IMR-90 (cell line): ENCODE measurements at regions not wholly inside any gene's neighbourhood (a gene's known extent, or its start where the extent isn't known, plus 50 kb on each side); places are given as distances from the start of the nearest gene placed in this dataset.

Source experiments
- ATAC-seq: fragments of 200-7000 bp; cut with Tn5 transposase; 2 replicates; pipeline ENCODE4 v1.9.1; 2020; ENCODE audit warnings: low read depth, mild to moderate bottlenecking, moderate library complexity
- BruUV-seq: library from RNA; stranded (reverse); fragments of 400-500 nt; replicated peaks from 2 replicates; lab custom pipeline; 2021; lab: Mats Ljungman, UMichigan
- CTCF ChIA-PET: fragments of 300-600 bp; formaldehyde crosslinking; extraction: SDS; loops from one replicate; lab custom pipeline; 2021; ENCODE audit warnings: antibody characterized with exemption; lab: Yijun Ruan, JAX
- POLR2A ChIA-PET: fragments of 300-600 bp; sonication (Branson Sonifier 250); formaldehyde crosslinking; loops from one replicate; lab custom pipeline; 2022; ENCODE audit warnings: antibody characterized with exemption; ENCODE audit not compliant: unreplicated experiment; lab: Charles Lee
- DNase-seq: peaks from one replicate; pipeline ENCODE4 v3.0.0; 2013
- H2AFZ ChIP-seq: replicated peaks from 2 replicates; pipeline ENCODE3; 2013; ENCODE audit warnings: low read length, mild to moderate bottlenecking; ENCODE audit not compliant: poor library complexity
- H2AK5ac ChIP-seq: 2 replicates; pipeline ENCODE4 v1.6.1; 2013; ENCODE audit warnings: low read depth, low read length, inconsistent platforms
- H2AK9ac ChIP-seq: replicated peaks from 2 replicates; pipeline ENCODE3; 2013; ENCODE audit warnings: mild to moderate bottlenecking, low read depth, low read length, moderate library complexity; ENCODE audit not compliant: poor library complexity
- H2BK120ac ChIP-seq: 2 replicates; pipeline ENCODE4 v1.6.1; 2013; ENCODE audit warnings: low read depth, low read length, inconsistent platforms
- H2BK15ac ChIP-seq: 3 replicates; pipeline ENCODE4 v1.6.1; 2013; ENCODE audit warnings: low read depth, low read length, inconsistent platforms
- H2BK20ac ChIP-seq: 2 replicates; pipeline ENCODE4 v1.6.1; 2013; ENCODE audit warnings: low read depth, mild to moderate bottlenecking, inconsistent platforms, low read length, moderate library complexity
- H2BK5ac ChIP-seq: 2 replicates; pipeline ENCODE4 v1.6.1; 2013; ENCODE audit warnings: mild to moderate bottlenecking, low read depth, low read length, inconsistent platforms; ENCODE audit not compliant: poor library complexity, severe bottlenecking
- H3K14ac ChIP-seq: replicated peaks from 2 replicates; pipeline ENCODE4 v1.6.1; 2013; ENCODE audit warnings: low read depth, low read length, inconsistent platforms
- H3K18ac ChIP-seq: 2 replicates; pipeline ENCODE4 v1.6.1; 2013; ENCODE audit warnings: low read depth, low read length, control low read depth
- H3K23ac ChIP-seq: 2 replicates; pipeline ENCODE4 v1.6.1; 2013; ENCODE audit warnings: low read depth, low read length, inconsistent platforms
- H3K27ac ChIP-seq: 2 replicates; pipeline ENCODE4 v1.5.1; 2013; ENCODE audit warnings: mild to moderate bottlenecking, control low read depth, low read length; ENCODE audit not compliant: insufficient read depth
- H3K27me3 ChIP-seq: 2 replicates; pipeline ENCODE4 v1.6.1; 2013; ENCODE audit warnings: low read length; ENCODE audit not compliant: control insufficient read depth, insufficient read depth
- H3K36me3 ChIP-seq: 2 replicates; pipeline ENCODE4 v1.6.1; 2013; ENCODE audit warnings: low read length, mixed read lengths; ENCODE audit not compliant: control insufficient read depth, insufficient read depth
- H3K4ac ChIP-seq: 2 replicates; pipeline ENCODE4 v1.6.1; 2013; ENCODE audit warnings: low read depth, low read length, inconsistent platforms
- H3K4me1 ChIP-seq: 2 replicates; pipeline ENCODE4 v1.6.1; 2013; ENCODE audit warnings: low read length, mixed read lengths; ENCODE audit not compliant: control insufficient read depth, insufficient read depth
- H3K4me2 ChIP-seq: 2 replicates; pipeline ENCODE4 v1.6.1; 2013; ENCODE audit warnings: low read depth, mild to moderate bottlenecking, control low read depth, low read length, moderate library complexity
- H3K4me3 ChIP-seq: 2 replicates; pipeline ENCODE4 v1.5.1; 2013; ENCODE audit warnings: low read depth, mild to moderate bottlenecking, control low read depth, low read length, moderate library complexity; ENCODE audit not compliant: insufficient read depth
- H3K56ac ChIP-seq: 2 replicates; pipeline ENCODE4 v1.6.1; 2013; ENCODE audit warnings: low read length, inconsistent platforms; ENCODE audit not compliant: insufficient read depth; ENCODE audit errors: extremely low read depth
- H3K79me1 ChIP-seq, 2 experiments: 2 replicates each; pipeline ENCODE4 v1.6.1; 2013; ENCODE audit warnings: low read length in 2 of 2, inconsistent platforms in 1 of 2, low read depth in 1 of 2
- H3K9ac ChIP-seq: 2 replicates; pipeline ENCODE4 v1.6.1; 2013; ENCODE audit warnings: low read depth, low read length, control low read depth
- H3K9me1 ChIP-seq: 2 replicates; pipeline ENCODE4 v1.6.1; 2013; ENCODE audit warnings: low read length, inconsistent platforms; ENCODE audit not compliant: insufficient read depth
- H3K9me3 ChIP-seq: 2 replicates; pipeline ENCODE4 v1.6.1; 2013; ENCODE audit warnings: low read length; ENCODE audit not compliant: control insufficient read depth, insufficient read depth
- H4K20me1 ChIP-seq: 2 replicates; pipeline ENCODE4 v1.6.1; 2013; ENCODE audit warnings: low read length, inconsistent platforms; ENCODE audit not compliant: insufficient read depth
- H4K5ac ChIP-seq: 2 replicates; pipeline ENCODE4 v1.6.1; 2013; ENCODE audit warnings: mild to moderate bottlenecking, low read depth, low read length, control low read depth
- H4K8ac ChIP-seq, 2 experiments: 2 replicates each; pipeline ENCODE4 v1.6.1; 2013; ENCODE audit warnings: low read depth in 2 of 2, low read length in 2 of 2, control low read depth in 1 of 2, inconsistent platforms in 1 of 2
- H4K91ac ChIP-seq: 2 replicates; pipeline ENCODE4 v1.6.1; 2013; ENCODE audit warnings: low read depth, low read length, inconsistent platforms; ENCODE audit not compliant: insufficient read depth
- BHLHE40 ChIP-seq: fragments of 150-350 bp; IDR thresholded peaks from 2 replicates; pipeline ENCODE4 v1.6.1; 2016; ENCODE audit warnings: mild to moderate bottlenecking, low read depth, low read length
- CEBPB ChIP-seq: IDR thresholded peaks from 2 replicates; pipeline ENCODE4 v1.6.1; 2012; ENCODE audit warnings: low read depth, low read length, improper control_type of control experiment
- CHD1 ChIP-seq: IDR thresholded peaks from 2 replicates; pipeline ENCODE4 v1.6.1; 2012; ENCODE audit warnings: low read depth, low read length, improper control_type of control experiment
- FOS ChIP-seq: fragments of 150-350 bp; IDR thresholded peaks from 2 replicates; pipeline ENCODE4 v1.6.1; 2016; ENCODE audit warnings: low read depth, low read length
- MAFK ChIP-seq: IDR thresholded peaks from 2 replicates; pipeline ENCODE4 v1.6.1; 2012; ENCODE audit warnings: low read depth, low read length, improper control_type of control experiment
- MAZ ChIP-seq: IDR thresholded peaks from 2 replicates; pipeline ENCODE4 v1.6.1; 2012; ENCODE audit warnings: low read depth, mild to moderate bottlenecking, low read length, improper control_type of control experiment, moderate library complexity, borderline replicate concordance
- MXI1 ChIP-seq: IDR thresholded peaks from 2 replicates; pipeline ENCODE4 v1.6.1; 2012; ENCODE audit warnings: low read depth, mild to moderate bottlenecking, low read length, moderate library complexity, borderline replicate concordance
- NFE2L2 ChIP-seq: fragments of 150-350 bp; IDR thresholded peaks from 2 replicates; pipeline ENCODE4 v1.6.1; 2016; ENCODE audit warnings: low read depth, mild to moderate bottlenecking, low read length
- POLR2A ChIP-seq: IDR thresholded peaks from 2 replicates; pipeline ENCODE4 v1.6.1; 2012; ENCODE audit warnings: mild to moderate bottlenecking, low read depth, low read length
- RAD21 ChIP-seq: IDR thresholded peaks from 2 replicates; pipeline ENCODE4 v1.6.1; 2012; ENCODE audit warnings: low read length, improper control_type of control experiment
- RCOR1 ChIP-seq: IDR thresholded peaks from 2 replicates; pipeline ENCODE4 v1.6.1; 2012; ENCODE audit warnings: mild to moderate bottlenecking, low read length, improper control_type of control experiment; ENCODE audit not compliant: insufficient replicate concordance
- RFX5 ChIP-seq: IDR thresholded peaks from 2 replicates; pipeline ENCODE4 v1.8.0; 2012; ENCODE audit warnings: low read depth, mild to moderate bottlenecking, low read length, moderate library complexity
- SMC3 ChIP-seq: fragments of 150-350 bp; IDR thresholded peaks from 2 replicates; pipeline ENCODE4 v1.6.1; 2016; ENCODE audit warnings: low read depth, mild to moderate bottlenecking, antibody characterized with exemption, low read length, moderate library complexity
- WGBS, 2 experiments: methylation state at CpG; one replicate each; pipeline versions ENCODE4 v1.1.5 to v1.1.7; 2013; ENCODE audit warnings: missing lambda C conversion rate in 2 of 2; ENCODE audit not compliant: insufficient read length in 1 of 2; ENCODE audit errors: extremely low coverage in 2 of 2; 5-methylcytosine and 5-hydroxymethylcytosine counted together
- dilution Hi-C: fragments of 300-500 bp; cut with HindIII; formaldehyde crosslinking; loops from one replicate; pipeline ENCODE4 v1.14.3; 2018; ENCODE audit warnings: low sequenced_read_pairs; ENCODE audit not compliant: unreplicated experiment
- in situ Hi-C: fragments of 300-500 bp; cut with MboI; formaldehyde crosslinking; loops from 3 replicates; pipeline ENCODE4 v1.14.3; 2019; ENCODE audit warnings: low sequenced_read_pairs, inconsistent platforms, mixed read lengths
- intact Hi-C: fragments of 100-400 bp; cut with micrococcal nuclease; formaldehyde crosslinking; loops from 2 replicates; pipeline ENCODE4 v1.10.0; 2022
- TF ChIP-seq, protein P1 (sequence below): fragments of 150-350 bp; IDR thresholded peaks from 2 replicates; pipeline ENCODE4 v1.6.1; 2017; ENCODE audit warnings: mild to moderate bottlenecking, antibody characterized with exemption, low read length, low read depth
- TF ChIP-seq, protein P2 (sequence below): fragments of 150-350 bp; IDR thresholded peaks from 2 replicates; pipeline ENCODE4 v1.6.1; 2016; ENCODE audit warnings: low read depth, mild to moderate bottlenecking, low read length, moderate library complexity, borderline replicate concordance
- TF ChIP-seq, protein P3 (sequence below): conservative IDR thresholded peaks from 2 replicates; pipeline ENCODE4 v1.5.1; 2012; ENCODE audit warnings: mild to moderate bottlenecking, low read depth, low read length, improper control_type of control experiment

DNA sequence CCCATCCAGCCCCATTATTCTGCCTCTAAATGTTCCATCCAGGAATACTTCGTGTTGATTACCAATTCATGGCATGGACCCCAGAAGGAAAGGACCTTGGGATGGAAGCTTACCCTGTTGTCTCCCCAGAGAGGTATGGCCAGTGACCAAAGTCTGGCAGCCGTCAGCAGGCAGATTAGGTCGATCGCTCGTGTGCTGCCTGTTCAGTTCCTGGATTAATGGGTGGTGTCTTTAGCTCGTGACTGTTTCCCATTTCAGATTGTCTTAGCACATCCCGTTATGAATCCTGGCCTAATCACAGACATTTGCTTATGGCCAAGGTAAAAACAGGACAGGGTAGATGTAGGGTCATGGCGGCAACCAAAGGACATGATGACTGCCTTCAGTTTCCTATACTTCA lies 122.9 kb upstream of the NTF3 start:
- Histone ChIP-seq H3K27ac (no peak overlapping the region), H3K9me1 (no peaks in the 10 kb centered on the region; the same call in 1 of the 2 replicates), H2BK20ac (no peak overlapping the region), H2BK5ac (no peak overlapping the region), H2BK120ac (no peak overlapping the region), H3K23ac (no peak overlapping the region), H3K56ac (no peak overlapping the region), H4K8ac (no peak overlapping the region; a peak in 1 of 4 replicates), H2AK5ac (no peak overlapping the region), H3K9me3 (no peaks in the 10 kb centered on the region), H4K91ac (no peak overlapping the region), H4K5ac (no peak overlapping the region), H3K4me3 (no peak overlapping the region), H3K18ac (no peak overlapping the region), H3K4me2 (no peak overlapping the region), H2BK15ac (no peak overlapping the region), H2AK9ac (no peak overlapping the region), H4K20me1 (no peaks in the 10 kb centered on the region), H3K14ac (no peak overlapping the region), H3K27me3 (no peaks in the 10 kb centered on the region; the same call in 1 of the 2 replicates), H3K79me1 (no peaks in the 10 kb centered on the region), H2AFZ (no peak overlapping the region), H3K4ac (no peak overlapping the region), H3K4me1 (no peaks in the 10 kb centered on the region), H3K36me3 (no peaks in the 10 kb centered on the region), H3K9ac (no peak overlapping the region)
- DNase-seq (no peak), ATAC-seq (no peak)
- ChIA-PET POLR2A (no interaction called here), CTCF (no interaction called here)
- 60% methylated on average over 1 of the region's 8 CpGs; no CpG with 5 or more reads in 1 of the 2 experiments for WGBS, 2 experiments
- TF ChIP-seq MAZ (no peak), MAFK (no peak), POLR2A (no peak), SMC3 (no peak), RAD21 (no peak), RFX5 (no peak), NFE2L2 (no peak), MXI1 (no peak), CHD1 (no peak), CEBPB (no peak), BHLHE40 (no peak), RCOR1 (no peak), FOS (no peak)
- TF ChIP-seq, protein P1, sequence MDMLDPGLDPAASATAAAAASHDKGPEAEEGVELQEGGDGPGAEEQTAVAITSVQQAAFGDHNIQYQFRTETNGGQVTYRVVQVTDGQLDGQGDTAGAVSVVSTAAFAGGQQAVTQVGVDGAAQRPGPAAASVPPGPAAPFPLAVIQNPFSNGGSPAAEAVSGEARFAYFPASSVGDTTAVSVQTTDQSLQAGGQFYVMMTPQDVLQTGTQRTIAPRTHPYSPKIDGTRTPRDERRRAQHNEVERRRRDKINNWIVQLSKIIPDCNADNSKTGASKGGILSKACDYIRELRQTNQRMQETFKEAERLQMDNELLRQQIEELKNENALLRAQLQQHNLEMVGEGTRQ: no peak
- TF ChIP-seq, protein P2, sequence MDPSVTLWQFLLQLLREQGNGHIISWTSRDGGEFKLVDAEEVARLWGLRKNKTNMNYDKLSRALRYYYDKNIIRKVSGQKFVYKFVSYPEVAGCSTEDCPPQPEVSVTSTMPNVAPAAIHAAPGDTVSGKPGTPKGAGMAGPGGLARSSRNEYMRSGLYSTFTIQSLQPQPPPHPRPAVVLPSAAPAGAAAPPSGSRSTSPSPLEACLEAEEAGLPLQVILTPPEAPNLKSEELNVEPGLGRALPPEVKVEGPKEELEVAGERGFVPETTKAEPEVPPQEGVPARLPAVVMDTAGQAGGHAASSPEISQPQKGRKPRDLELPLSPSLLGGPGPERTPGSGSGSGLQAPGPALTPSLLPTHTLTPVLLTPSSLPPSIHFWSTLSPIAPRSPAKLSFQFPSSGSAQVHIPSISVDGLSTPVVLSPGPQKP: no peak
- TF ChIP-seq, protein P3, sequence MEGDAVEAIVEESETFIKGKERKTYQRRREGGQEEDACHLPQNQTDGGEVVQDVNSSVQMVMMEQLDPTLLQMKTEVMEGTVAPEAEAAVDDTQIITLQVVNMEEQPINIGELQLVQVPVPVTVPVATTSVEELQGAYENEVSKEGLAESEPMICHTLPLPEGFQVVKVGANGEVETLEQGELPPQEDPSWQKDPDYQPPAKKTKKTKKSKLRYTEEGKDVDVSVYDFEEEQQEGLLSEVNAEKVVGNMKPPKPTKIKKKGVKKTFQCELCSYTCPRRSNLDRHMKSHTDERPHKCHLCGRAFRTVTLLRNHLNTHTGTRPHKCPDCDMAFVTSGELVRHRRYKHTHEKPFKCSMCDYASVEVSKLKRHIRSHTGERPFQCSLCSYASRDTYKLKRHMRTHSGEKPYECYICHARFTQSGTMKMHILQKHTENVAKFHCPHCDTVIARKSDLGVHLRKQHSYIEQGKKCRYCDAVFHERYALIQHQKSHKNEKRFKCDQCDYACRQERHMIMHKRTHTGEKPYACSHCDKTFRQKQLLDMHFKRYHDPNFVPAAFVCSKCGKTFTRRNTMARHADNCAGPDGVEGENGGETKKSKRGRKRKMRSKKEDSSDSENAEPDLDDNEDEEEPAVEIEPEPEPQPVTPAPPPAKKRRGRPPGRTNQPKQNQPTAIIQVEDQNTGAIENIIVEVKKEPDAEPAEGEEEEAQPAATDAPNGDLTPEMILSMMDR: no peak
- dilution Hi-C loops: no loop called here
- in situ Hi-C loops: no loop called here
- BruUV-seq: no TSS peak
- intact Hi-C loops: no loop called here
